Smooth muscle cell (in vitro differentiated cells): ENCODE measurements at regions not wholly inside any gene's neighbourhood (a gene's known extent, or its start where the extent isn't known, plus 50 kb on each side); places are given as distances from the start of the nearest gene placed in this dataset.

Experiments
- DNase-seq: peaks from one replicate; lab custom pipeline; 2025; ENCODE audit not compliant: unreplicated experiment; lab: John Stamatoyannopoulos, UW
- H2AFZ ChIP-seq: fragments of 200-600 bp; sonication (generic); 2 replicates; pipeline ENCODE4 v1.6.0; 2016; ENCODE audit warnings: antibody characterized with exemption, low read depth, mild to moderate bottlenecking
- H3F3A ChIP-seq: fragments of 200-600 bp; sonication (generic); 2 replicates; pipeline ENCODE4 v1.6.0; 2017; ENCODE audit warnings: antibody characterized with exemption, low read depth
- H3K27ac ChIP-seq: fragments of 200-600 bp; sonication (generic); 2 replicates; pipeline ENCODE4 v1.5.1; 2016; ENCODE audit warnings: low read depth, mild to moderate bottlenecking
- H3K27me3 ChIP-seq: fragments of 200-600 bp; sonication (generic); 2 replicates; pipeline ENCODE4 v1.6.1; 2016; ENCODE audit warnings: low read depth, mild to moderate bottlenecking
- H3K36me3 ChIP-seq: fragments of 200-600 bp; sonication (generic); 2 replicates; pipeline ENCODE4 v1.5.1; 2016; ENCODE audit warnings: low read depth
- H3K4me1 ChIP-seq: fragments of 200-600 bp; sonication (generic); 2 replicates; pipeline ENCODE4 v1.5.1; 2016; ENCODE audit warnings: low read depth
- H3K4me2 ChIP-seq: fragments of 200-600 bp; sonication (generic); 2 replicates; pipeline ENCODE4 v1.6.0; 2016; ENCODE audit warnings: mild to moderate bottlenecking
- H3K4me3 ChIP-seq: fragments of 200-600 bp; sonication (generic); 2 replicates; pipeline ENCODE4 v1.5.1; 2016; ENCODE audit warnings: mild to moderate bottlenecking
- H3K79me2 ChIP-seq: fragments of 200-600 bp; sonication (generic); 2 replicates; pipeline ENCODE4 v1.6.0; 2016; ENCODE audit warnings: low read depth, mild to moderate bottlenecking
- H3K9ac ChIP-seq: fragments of 200-600 bp; sonication (generic); 2 replicates; pipeline ENCODE4 v1.6.0; 2016; ENCODE audit warnings: low read depth
- H3K9me3 ChIP-seq: fragments of 200-600 bp; sonication (generic); replicated peaks from 2 replicates; pipeline ENCODE4 v1.5.1; 2016; ENCODE audit warnings: low read depth
- H4K20me1 ChIP-seq: fragments of 200-600 bp; sonication (generic); 2 replicates; pipeline ENCODE4 v1.6.0; 2016; ENCODE audit warnings: low read depth
- CTCF ChIP-seq: fragments of 200-600 bp; sonication (generic); IDR thresholded peaks from 2 replicates; pipeline ENCODE4 v1.5.1; 2017; ENCODE audit warnings: borderline replicate concordance, mild to moderate bottlenecking, antibody characterized with exemption; ENCODE audit not compliant: insufficient read depth, poor library complexity, severe bottlenecking
- WGBS: methylation state at CpG from one replicate; pipeline ENCODE4 v1.1.7; 2016; ENCODE audit warnings: low lambda C conversion rate; 5-methylcytosine and 5-hydroxymethylcytosine counted together

- no peaks in the 10 kb centered on the region for H3F3A ChIP-seq
- H3K27me3 ChIP-seq, result no peaks in the 10 kb centered on the region
- no peaks in the 10 kb centered on the region for H3K4me1 ChIP-seq
- no peak overlapping the region for H3K9ac ChIP-seq
- no peak overlapping the region for H3K4me3 ChIP-seq
- no peaks in the 10 kb centered on the region for H4K20me1 ChIP-seq
- no peak overlapping the region for H2AFZ ChIP-seq
- TF ChIP-seq CTCF, result no peak
- 68% methylated on average over 1 of the region's 1 CpG for WGBS
- no peak overlapping the region for H3K27ac ChIP-seq
- H3K79me2 ChIP-seq, result no peaks in the 10 kb centered on the region
- no peak for DNase-seq
- peaks cover 2% of the 10 kb centered on the region for H3K9me3 ChIP-seq
- no peaks in the 10 kb centered on the region for H3K36me3 ChIP-seq
- no peak overlapping the region for H3K4me2 ChIP-seq
Measured at GRCh38 chr7:82494420-82494819, 50.8 kb upstream of the CACNA2D1 start.
